Nucleus accumbens (tissue), 56 donors: ENCODE measurements at regions not wholly inside any gene's neighbourhood (a gene's known extent, or its start where the extent isn't known, plus 50 kb on each side); places are given as distances from the start of the nearest gene placed in this dataset.
A peak's percentile ranks its signal among the peaks of the same experiment; 100 is the strongest.
"Not testable (repeated sequence)": the region's sequence is repeated elsewhere in the genome, so short reads cannot be mapped to it uniquely, and the experiment has no call there.

ENCODE experiments used
- DNase-seq, 56 donors: peaks; one replicate each; lab custom pipeline; 2025; lab: John Stamatoyannopoulos, UW

DNA sequence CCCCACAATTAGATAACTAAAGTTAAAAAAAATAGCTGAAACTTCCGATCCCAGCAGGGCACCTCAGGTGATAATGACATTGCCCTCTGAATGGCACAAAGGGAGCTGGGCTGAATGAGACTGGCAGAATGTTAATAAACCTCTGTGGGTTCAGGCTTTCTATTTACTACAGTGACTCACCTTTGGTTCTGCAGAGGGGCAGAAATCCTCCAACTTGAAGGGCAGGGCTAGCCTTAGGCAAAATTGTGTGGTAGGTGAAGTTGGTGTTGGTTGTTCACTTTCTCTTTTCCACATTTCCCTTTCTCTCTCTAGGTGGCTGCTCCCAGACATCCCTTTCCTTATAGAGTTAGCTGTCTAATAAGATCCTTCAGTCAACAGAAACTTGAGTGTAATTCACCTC lies 625.2 kb downstream of the EPM2A start:
- no peak for DNase-seq

DNA sequence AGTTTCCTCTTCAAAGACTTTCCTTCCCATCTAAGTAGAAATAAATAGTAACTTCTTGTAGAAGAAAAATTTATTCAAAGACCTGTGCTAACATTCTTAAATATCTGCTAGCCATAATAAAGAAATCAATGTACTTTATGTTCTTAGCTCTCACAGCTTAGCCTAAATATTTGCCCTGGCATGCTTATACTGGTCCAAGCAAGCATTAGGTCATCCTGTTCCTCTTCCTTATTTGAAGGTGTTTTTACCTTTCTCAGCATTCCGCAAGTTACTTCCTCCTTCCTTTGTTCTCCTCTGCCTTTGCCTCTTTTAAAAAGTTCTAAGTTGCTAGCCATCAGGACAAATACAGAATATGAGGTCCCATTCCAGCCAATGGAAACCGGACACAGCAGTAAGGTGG lies 623.9 kb downstream of the EPM2A start:
- DNase-seq = not testable (repeated sequence)

DNA sequence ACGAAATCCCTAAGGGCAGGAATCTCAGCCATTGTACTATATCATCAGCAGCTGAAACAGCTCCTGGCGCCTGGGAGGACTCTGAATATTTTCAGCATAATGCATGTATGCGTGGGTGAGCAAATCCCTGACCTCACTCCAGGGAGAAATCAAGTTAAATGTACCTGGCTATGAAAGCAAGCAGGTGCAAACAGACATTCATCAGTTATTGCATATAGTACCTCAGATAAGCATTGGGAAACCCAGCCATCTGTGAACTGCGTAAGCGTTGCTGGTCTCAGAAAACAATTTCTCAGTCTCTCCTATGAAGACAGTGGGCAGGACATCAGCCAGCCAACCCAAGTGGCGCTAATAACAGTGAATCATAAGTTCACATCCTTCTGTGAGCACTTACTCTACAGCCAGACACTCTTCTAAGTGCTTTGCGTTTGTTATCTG lies 622.6 kb downstream of the EPM2A start:
- no peak for DNase-seq

DNA sequence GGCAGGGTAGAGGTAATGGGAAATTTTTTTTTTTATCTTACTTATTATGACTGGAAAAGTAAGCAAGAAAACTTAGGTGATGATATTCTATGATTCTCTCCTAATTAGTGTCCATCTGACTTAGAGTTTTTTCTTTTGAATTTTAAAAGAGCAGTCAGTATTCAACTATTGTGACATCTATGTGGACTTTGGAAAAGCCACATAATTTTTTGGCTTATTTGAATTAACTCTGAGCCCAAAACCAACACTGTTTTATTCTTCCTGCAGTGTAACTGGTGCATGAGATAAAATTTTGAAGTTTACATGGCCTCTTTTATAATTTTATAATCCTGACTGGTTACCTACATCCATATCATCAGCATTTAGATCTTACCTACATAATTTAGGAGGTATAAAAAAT lies 619.7 kb downstream of the EPM2A start:
- no peak for DNase-seq

DNA sequence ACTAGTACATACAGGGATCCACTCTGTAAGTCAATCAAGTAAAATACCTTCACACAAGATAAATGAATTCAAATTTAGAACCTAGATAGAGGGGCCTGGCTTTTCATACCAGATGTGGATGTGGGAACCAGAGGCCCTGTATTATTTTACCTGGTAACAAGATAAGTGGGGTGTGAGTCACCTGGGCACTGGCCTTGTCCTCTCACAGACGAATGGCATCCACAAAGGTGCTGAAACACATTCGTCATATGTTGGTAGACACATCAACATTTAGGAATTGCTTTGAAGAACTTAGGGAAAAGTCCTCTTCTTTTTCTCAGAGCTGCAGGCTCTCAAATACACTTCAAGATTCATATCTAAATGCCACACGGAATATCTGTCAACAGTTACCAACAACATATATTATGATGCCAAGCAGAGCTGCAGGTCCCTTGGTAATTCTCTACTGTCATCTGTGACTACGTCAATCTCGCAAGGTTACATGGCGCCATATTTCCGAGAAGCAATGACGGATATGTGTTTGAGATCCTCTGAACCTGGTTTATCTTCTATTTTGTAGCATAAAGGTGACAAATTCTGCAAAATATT lies 618.6 kb downstream of the EPM2A start:
- no peak for DNase-seq

DNA sequence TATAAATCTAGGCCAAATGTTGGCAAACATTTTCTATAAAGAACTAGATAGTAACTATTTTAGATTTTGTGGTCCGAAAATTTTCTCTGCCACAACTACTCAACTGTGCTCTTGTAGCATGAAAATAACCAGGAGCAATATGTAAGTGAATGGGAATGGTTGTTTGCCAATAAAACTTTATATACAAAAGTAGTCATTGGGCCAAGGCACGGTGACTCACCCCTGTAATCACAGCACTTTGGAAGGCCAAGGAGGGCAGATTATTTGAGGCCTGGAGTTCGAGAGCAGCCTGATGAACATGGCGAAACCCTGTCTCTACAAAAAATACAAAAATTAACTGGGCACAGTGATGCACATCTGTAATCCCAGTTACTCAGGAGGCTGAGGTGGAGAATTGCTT lies 617.1 kb downstream of the EPM2A start:
- DNase-seq = no peak

DNA sequence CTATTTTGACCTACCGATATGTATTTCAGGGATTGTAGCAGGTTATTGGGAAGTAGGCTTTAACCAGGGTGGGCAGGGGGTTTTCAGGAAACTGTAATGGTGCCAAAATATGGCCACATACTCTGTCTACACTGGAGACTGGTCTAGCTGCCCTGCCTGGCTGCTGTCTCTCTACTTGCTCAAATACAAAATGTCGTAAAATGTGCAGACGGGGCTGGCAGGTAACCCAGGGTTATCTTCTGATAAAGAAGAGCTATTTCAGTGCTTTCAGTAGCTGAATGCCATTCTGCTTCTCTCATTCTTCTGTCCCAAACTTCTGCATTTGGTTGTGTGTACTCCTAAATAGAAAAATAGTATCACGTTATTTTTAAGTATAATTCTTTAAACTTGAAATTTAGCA lies 616.2 kb downstream of the EPM2A start:
- no peak for DNase-seq

DNA sequence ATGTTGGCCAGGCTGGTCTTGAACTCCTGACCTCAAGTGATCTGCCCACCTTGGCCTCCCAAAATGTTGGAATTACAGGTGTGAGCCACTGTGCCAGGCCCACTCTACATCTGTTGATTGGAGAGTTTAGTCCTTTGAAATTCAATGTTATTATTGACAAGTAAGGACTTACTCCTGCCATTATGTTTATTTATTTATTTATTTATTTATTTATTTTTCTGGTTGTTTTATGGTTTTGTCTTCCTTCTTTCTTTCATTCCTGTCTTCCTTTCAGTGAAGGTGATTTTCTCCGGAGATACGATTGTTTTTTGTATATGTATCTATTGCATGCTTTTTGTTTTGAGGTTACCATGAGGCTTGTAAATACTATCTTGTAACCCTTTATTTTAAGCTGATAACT lies 602.6 kb downstream of the EPM2A start:
- no peak for DNase-seq

DNA sequence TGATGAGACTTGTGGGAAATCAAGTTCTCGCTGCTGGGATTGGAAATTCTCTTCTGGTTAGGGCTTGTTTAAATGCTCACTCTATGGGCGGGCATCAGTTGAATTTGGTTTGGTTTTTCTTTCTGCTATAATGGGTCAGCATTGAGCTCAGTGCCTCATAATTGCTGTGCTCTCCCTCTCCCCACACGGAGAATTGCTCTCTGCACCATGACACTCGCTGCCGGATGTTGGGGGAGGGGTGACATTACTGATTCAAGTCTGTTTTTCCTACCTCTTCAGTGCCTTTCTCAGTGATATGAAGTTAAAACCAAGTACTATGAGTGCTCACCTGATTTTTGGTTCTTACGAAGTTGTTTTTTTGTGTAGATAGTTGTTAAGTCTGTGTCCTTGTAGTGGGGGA lies 599.6 kb downstream of the EPM2A start:
- DNase-seq = no peak

DNA sequence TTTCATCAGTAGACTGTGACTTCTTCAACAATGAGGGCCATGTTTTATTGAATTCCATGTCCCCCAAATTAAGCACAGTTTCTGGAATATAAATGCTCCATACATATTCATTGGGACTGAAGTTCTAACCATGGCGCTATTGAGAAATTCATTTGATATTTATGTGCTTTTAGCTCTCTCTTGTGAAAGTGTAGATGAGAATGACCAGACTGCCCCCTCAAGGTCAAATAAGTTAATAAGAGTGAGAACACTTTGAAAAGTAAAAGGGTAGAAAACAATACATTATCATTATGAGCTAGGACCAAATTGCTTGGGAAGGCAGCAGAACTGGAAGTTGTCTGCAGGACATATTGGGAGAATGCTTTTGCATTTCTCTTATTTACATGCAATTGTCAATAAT lies 597.9 kb downstream of the EPM2A start:
- no peak for DNase-seq

DNA sequence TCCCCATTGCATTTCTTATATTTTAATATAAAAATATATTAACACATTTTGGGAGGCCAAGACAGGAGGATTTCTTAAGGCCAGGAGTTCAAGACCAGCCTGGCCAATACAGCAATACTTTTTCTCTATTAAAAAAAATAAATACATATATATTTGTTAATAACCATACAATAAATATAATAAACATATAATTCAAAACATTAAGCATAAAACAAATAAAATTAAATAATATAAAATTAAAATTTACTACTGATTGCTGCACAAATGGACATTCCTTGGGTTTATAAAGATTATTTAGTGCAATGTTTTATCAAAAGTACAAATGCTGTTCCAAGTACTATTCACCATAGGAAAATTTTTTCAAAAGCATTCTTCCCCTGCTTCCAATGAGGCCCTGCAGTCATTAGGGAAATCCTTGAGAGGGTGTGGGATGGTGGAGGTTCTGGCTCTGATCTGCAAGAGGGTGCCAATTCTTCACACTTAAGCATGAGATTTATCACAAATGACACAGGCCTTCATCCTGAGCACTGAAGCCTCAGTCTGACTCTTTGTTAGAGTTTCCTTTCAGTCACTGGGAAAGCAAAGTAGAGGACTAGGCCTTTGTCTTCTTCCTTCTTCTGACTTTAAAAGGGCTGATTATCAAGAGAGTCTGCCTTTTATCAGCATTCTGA lies 596.7 kb downstream of the EPM2A start:
- no peak for DNase-seq

DNA sequence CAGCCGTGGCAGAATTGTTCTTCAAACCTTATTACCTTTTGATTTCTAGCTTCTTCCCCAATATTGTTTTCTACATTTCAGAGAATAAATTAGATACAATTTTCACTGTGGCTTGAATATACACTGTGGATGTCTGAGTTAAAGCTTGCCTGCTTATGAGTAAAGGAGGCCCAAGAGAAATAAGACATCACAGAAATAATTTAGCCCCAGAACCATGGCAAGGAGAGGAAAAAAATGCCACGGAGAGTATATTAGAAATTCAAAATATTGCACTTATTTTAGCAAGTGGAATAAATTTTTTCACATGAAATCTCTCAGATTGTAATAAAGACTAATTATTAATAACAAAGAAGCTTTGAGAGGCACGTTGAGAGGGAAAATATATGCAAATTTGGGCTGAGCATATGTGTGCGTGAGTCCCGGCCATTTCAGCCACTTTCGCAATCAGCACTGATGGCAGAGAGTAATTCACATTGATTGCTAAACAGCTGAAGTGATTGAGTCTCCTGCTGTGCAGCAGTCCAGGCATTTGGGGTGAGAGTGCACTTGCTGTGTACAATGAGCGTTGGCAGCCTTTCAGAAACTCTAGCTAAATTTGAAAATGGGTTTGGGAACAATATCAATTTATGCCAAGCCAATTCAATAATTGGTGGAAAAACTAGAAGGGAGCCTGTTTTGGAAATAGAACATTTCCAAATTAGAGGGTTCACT lies 596.0 kb downstream of the EPM2A start:
- DNase-seq = peak in 1 of 56 donors; percentile 6

DNA sequence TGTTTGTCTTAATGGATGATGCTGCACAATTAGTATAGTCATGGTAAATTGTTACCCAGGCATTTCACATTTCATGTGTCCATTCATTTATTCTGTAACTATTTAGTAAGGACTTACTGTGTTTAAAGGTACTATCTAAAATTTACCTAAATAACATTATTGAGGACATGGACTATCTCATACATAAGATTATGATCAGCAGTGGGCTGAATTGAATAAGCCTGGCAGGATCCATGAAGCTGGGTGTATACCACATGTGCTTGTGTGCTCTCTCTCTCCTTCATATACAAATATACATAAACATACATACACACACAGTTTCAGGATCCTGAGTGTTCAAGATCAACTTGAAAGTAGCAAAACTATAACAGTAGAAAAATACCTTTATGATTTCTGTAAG lies 595.4 kb downstream of the EPM2A start:
- DNase-seq = no peak

DNA sequence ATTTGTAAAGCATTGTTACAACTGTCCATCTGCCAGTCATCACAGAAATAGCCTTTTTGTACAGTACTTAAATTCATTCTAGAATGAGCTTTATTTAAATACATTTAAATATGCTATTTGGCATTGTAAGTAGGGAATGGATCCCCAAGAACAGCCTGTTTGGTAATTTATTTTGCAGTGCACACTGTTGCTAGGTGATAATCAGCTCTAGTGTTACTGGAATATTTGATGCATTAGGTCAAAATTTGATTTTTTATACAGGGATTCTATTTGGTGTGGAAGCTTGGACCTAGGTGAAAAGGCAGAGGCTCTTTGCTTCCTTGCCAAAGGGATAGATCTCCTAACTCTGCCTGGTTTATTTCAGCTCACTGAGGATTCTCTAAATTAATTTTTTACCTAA lies 593.7 kb downstream of the EPM2A start:
- DNase-seq = no peak

DNA sequence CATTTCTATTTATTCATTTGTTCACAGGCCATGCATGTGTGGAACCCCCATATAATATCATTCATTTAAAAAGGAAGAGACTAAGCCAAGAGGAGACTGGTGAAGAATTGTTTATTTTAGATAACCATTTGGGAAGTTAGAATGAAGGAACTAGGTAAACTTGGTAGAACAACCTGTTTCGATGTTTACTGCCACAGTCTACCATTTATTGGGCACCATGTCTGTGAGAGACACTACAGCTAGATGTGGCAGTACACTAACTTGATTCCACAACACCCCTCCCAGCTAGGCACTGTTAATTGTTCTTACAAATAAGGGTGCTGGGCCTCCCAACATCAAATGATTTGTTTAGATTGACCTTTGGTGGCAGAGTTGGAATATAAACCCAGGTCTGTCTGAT lies 592.4 kb downstream of the EPM2A start:
- DNase-seq = no peak

DNA sequence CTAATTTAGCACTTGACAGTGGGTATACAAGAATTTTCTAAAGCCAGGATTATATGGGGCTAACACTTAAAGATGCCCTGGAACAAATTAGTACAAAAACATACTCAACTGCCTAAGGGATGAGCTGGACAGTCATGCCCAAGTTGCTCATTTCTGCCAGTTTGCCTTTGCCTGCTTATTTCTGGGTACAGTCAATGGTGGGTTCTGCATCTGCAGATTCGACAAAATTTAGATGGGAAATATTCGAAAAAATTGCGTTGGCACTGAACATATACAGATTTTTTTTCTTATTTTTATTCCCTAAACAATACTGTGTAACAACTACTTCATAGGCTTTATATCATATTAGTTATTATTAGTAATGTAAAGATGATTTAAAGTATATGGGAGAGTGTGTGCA lies 591.9 kb downstream of the EPM2A start:
- DNase-seq = no peak

DNA sequence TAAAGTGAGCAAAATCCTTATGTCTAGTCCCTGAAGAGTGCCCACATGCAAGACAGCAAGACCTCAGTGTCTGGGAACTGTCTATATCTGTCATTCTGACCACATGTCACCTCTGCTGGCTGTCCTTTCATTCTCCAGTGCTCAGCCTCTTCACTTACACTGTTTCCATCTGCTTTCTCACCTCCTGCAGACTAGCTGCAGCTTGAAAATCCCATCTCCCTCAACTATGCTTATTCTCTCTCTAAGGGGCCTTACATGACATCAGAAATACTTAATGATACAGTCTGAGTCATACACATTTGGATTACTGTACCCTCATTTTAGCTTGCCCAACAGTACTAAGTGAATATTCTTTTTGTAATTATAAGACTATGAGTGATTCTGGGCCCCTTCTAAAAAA lies 587.8 kb downstream of the EPM2A start:
- DNase-seq = no peak

DNA sequence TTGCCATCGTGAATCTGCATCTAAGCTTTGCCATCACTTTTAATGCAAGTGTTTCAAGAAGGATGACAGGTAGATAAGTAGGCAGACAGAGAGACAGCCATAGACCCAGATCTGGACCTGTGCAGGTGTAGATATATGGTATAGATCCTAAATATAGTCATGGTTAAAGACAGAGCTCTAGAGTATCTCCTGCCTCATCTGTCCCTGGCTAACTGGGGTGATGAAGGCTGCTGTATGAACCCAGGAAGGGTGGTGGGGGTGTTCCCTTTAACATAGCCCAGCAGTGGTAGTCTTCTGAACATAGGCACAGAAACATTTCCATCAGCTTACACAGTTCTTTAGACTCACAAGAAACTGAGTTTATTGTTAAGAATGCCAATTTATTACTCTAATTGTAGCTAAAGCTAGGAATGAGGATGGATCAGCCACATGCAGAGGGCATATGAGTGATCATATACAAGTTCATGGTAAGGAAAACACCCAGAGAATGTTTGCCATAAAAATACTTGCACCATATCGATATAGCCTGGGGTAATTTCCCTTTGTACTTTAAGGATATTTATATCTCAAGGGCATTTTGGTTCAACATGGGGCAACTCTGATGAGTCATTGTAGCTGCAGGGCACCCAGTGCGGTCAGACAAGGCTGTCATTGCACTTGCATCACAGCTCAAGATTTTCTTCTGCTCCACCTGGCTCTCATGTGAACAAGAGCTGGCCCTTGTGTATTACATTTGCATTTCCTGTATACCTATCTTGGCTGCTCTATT lies 587.2 kb downstream of the EPM2A start:
- DNase-seq = no peak

DNA sequence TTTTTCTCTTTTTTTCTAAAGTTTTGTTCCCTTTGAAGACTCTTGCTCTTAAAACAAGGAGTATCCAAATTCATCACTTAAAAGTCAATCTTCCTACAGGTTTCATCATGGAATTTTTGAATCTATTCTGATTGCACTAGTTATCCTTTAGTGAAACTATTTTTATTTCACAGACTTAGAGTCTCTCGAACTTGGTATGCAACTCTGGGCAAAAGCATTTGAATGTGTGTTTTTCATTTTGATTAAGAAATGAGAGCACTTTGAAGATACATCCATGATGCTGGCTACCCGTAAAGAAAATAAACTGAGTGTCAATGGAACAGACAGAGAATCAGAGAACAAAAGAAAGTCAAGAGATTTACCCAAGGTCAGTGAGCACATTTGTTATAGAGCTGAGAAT lies 586.5 kb downstream of the EPM2A start:
- DNase-seq = no peak

DNA sequence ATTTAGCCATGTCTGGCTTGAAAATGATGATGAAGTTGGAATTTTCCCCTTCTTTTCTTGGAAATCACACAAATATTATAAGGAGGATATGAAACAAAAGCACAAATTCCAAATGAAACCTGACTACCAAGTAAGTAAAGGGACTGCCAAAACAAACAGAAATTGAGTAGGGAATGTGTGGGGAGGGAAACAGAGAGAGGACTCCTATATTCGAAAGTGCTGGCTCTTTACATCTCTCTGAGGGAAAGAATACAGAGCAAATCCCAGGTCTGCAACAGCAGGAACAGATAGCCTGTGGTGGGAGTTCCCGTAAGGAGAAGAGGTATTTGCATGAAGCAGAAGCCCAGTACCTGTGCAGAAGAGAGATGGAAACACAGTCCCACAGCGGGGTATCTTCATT lies 583.7 kb downstream of the EPM2A start:
- no peak for DNase-seq

DNA sequence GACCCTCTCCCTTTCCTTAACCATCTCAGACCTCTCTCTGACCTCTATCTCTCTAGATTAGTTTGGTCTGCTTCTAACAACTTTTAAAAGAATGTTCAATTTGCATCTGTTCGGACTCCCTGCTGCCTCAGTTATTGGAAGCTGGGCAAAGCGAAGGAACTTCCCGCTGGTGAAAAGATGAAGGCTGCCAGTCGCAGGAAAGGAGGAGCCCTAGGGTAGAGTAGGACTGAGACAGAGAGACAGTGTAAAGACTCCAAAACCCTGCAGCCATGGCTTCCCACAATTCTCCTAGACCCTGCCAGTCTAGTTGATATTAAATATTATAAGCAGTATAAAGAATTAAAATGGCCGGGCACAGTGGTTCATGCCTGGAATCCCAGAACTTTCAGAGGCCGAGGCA lies 581.8 kb downstream of the EPM2A start:
- DNase-seq = no peak
